HG03354 (cell line): ENCODE measurements at regions not wholly inside any gene's neighbourhood (a gene's known extent, or its start where the extent isn't known, plus 50 kb on each side); places are given as distances from the start of the nearest gene placed in this dataset.
A peak's percentile ranks its signal among the peaks of the same experiment; 100 is the strongest.
"Not testable (repeated sequence)": the region's sequence is repeated elsewhere in the genome, so short reads cannot be mapped to it uniquely, and the experiment has no call there.

ENCODE experiments used
- ATAC-seq: cut with Tn5 transposase; IDR thresholded peaks from one replicate; pipeline ENCODE4 v1.9.1; 2021; ENCODE audit warnings: mild to moderate bottlenecking; ENCODE audit not compliant: unreplicated experiment, poor library complexity, severe bottlenecking

- ATAC-seq, result no peak
These were observed 94.0 kb upstream of the GRIN3A start for GRCh38 chr9:101832486-101832885.

- ATAC-seq, result not testable (repeated sequence)
These were observed 83.0 kb upstream of the GRIN3A start for GRCh38 chr9:101821450-101821849.

- ATAC-seq, result not testable (repeated sequence)
These were observed 82.5 kb upstream of the GRIN3A start for GRCh38 chr9:101820983-101821382.

- ATAC-seq, result no peak
These were observed 75.6 kb upstream of the GRIN3A start for GRCh38 chr9:101814064-101814463.

- ATAC-seq, result not testable (repeated sequence)
These were observed 69.4 kb upstream of the GRIN3A start for GRCh38 chr9:101807879-101808278.

- ATAC-seq, result no peak
These were observed 57.6 kb upstream of the GRIN3A start for GRCh38 chr9:101796044-101796443.

GRCh38 chr9:101795147-101795546 is 56.7 kb upstream of the GRIN3A start:
- ATAC-seq, result no peak

- peak; percentile 31 for ATAC-seq
These were observed 54.0 kb upstream of the GRIN3A start for GRCh38 chr9:101792475-101792874.

GRCh38 chr9:101791938-101792337 is 53.5 kb upstream of the GRIN3A start:
- ATAC-seq, result peak; percentile 78

- no peak for ATAC-seq
These were observed 53.1 kb upstream of the GRIN3A start for GRCh38 chr9:101791533-101791932.
